A549 (cell line): ENCODE measurements at regions not wholly inside any gene's neighbourhood (a gene's known extent, or its start where the extent isn't known, plus 50 kb on each side); places are given as distances from the start of the nearest gene placed in this dataset.

Source experiments
- CHD2 ChIP-seq: fragments of 150-350 bp; IDR thresholded peaks from 2 replicates; pipeline ENCODE4 v1.6.1; 2014; ENCODE audit warnings: low read length; ENCODE audit not compliant: partially characterized antibody
- MAFK ChIP-seq: fragments of 450-650 bp; IDR thresholded peaks from 2 replicates; pipeline ENCODE4 v1.6.1; 2014; ENCODE audit not compliant: partially characterized antibody
- POLR2A ChIP-seq: IDR thresholded peaks from 2 replicates; pipeline ENCODE4 v1.6.1; 2012; ENCODE audit warnings: mild to moderate bottlenecking, low read length
- RCOR1 ChIP-seq: fragments of 150-350 bp; IDR thresholded peaks from 2 replicates; pipeline ENCODE4 v1.6.1; 2014; ENCODE audit warnings: antibody characterized with exemption, low read length, low read depth
- TF ChIP-seq, protein P1 (sequence below): fragments of >200 bp; sonication (Bioruptor Twin); formaldehyde crosslinking; IDR thresholded peaks from 3 replicates; pipeline ENCODE4 v1.5.1; 2016
- TF ChIP-seq, protein P2 (sequence below): fragments of 200-600 bp; sonication (generic); IDR thresholded peaks from 2 replicates; pipeline ENCODE4 v1.6.1; 2016; ENCODE audit warnings: antibody characterized with exemption, mild to moderate bottlenecking, moderate library complexity

- TF ChIP-seq RCOR1 (no peak), MAFK (no peak), CHD2 (no peak), POLR2A (no peak)
- TF ChIP-seq, protein P1, sequence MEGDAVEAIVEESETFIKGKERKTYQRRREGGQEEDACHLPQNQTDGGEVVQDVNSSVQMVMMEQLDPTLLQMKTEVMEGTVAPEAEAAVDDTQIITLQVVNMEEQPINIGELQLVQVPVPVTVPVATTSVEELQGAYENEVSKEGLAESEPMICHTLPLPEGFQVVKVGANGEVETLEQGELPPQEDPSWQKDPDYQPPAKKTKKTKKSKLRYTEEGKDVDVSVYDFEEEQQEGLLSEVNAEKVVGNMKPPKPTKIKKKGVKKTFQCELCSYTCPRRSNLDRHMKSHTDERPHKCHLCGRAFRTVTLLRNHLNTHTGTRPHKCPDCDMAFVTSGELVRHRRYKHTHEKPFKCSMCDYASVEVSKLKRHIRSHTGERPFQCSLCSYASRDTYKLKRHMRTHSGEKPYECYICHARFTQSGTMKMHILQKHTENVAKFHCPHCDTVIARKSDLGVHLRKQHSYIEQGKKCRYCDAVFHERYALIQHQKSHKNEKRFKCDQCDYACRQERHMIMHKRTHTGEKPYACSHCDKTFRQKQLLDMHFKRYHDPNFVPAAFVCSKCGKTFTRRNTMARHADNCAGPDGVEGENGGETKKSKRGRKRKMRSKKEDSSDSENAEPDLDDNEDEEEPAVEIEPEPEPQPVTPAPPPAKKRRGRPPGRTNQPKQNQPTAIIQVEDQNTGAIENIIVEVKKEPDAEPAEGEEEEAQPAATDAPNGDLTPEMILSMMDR: no peak
- TF ChIP-seq, protein P2, sequence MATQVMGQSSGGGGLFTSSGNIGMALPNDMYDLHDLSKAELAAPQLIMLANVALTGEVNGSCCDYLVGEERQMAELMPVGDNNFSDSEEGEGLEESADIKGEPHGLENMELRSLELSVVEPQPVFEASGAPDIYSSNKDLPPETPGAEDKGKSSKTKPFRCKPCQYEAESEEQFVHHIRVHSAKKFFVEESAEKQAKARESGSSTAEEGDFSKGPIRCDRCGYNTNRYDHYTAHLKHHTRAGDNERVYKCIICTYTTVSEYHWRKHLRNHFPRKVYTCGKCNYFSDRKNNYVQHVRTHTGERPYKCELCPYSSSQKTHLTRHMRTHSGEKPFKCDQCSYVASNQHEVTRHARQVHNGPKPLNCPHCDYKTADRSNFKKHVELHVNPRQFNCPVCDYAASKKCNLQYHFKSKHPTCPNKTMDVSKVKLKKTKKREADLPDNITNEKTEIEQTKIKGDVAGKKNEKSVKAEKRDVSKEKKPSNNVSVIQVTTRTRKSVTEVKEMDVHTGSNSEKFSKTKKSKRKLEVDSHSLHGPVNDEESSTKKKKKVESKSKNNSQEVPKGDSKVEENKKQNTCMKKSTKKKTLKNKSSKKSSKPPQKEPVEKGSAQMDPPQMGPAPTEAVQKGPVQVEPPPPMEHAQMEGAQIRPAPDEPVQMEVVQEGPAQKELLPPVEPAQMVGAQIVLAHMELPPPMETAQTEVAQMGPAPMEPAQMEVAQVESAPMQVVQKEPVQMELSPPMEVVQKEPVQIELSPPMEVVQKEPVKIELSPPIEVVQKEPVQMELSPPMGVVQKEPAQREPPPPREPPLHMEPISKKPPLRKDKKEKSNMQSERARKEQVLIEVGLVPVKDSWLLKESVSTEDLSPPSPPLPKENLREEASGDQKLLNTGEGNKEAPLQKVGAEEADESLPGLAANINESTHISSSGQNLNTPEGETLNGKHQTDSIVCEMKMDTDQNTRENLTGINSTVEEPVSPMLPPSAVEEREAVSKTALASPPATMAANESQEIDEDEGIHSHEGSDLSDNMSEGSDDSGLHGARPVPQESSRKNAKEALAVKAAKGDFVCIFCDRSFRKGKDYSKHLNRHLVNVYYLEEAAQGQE: no peak
These were observed 957.9 kb upstream of the SLIT2 start for GRCh38 chr4:19293781-19294180.
